CD4-positive, alpha-beta T cell treated with Interleukin-17A for 4 hours (primary cell): ENCODE measurements at regions not wholly inside any gene's neighbourhood (a gene's known extent, or its start where the extent isn't known, plus 50 kb on each side); places are given as distances from the start of the nearest gene placed in this dataset.

Source experiments
- DNase-seq: peaks from one replicate; pipeline ENCODE4 v3.0.0-alpha.2; 2020; ENCODE audit warnings: mixed read lengths

GRCh38 chr1:184813528-184814089 lies 59.0 kb upstream of the EDEM3 start:
- no peak for DNase-seq

- no peak for DNase-seq
These were observed 56.9 kb upstream of the EDEM3 start for GRCh38 chr1:184811439-184812111.

- no peak for DNase-seq
These were observed 56.2 kb upstream of the EDEM3 start for GRCh38 chr1:184810735-184811343.

GRCh38 chr1:184806296-184806721 lies 51.7 kb upstream of the EDEM3 start:
- no peak for DNase-seq

GRCh38 chr1:184805667-184806295 lies 51.1 kb upstream of the EDEM3 start:
- DNase-seq: peak; percentile 89
